Breast epithelium (tissue), 4 donors: ENCODE measurements at regions not wholly inside any gene's neighbourhood (a gene's known extent, or its start where the extent isn't known, plus 50 kb on each side); places are given as distances from the start of the nearest gene placed in this dataset.

ENCODE experiments used
- DNase-seq, 2 donors: peaks; one replicate each; pipeline ENCODE4 v3.0.0-alpha.2; 2019; ENCODE audit warnings: low spot score in 2 of 2
- H3K27ac ChIP-seq, 2 donors: fragments of 200-600 bp; sonication (generic) in 1 of 2; one replicate each; pipeline ENCODE4 v1.5.1; 2016 to 2019; ENCODE audit warnings: mild to moderate bottlenecking in 1 of 2
- H3K27me3 ChIP-seq, 2 donors: fragments of 200-600 bp; sonication (generic) in 1 of 2; one replicate each; pipeline versions ENCODE4 v1.5.1 to v1.6.0; 2017 to 2019; ENCODE audit warnings: control low read depth in 1 of 2, mild to moderate bottlenecking in 1 of 2
- H3K36me3 ChIP-seq: fragments of 200-600 bp; one replicate; pipeline ENCODE4 v1.5.1; 2019
- H3K4me1 ChIP-seq, 2 donors: fragments of 200-600 bp; sonication (generic); one replicate each; pipeline ENCODE4 v1.5.1; 2016 to 2019; ENCODE audit warnings: control low read depth in 1 of 2
- H3K4me3 ChIP-seq, 3 donors: fragments of 200-600 bp; sonication (generic); 1 replicate in 2 of 3; 2 replicates in 1 of 3; pipeline ENCODE4 v1.5.1; 2016 to 2019; ENCODE audit warnings: mild to moderate bottlenecking in 3 of 3, moderate library complexity in 2 of 3
- H3K9me3 ChIP-seq, 2 donors: fragments of 200-600 bp; sonication (generic) in 1 of 2; one replicate each; pipeline ENCODE4 v1.5.1; 2016 to 2019; ENCODE audit warnings: control low read depth in 1 of 2
- CTCF ChIP-seq, 3 donors: fragments of 450-650 bp; IDR thresholded peaks; one replicate each; pipeline ENCODE4 v1.5.1; 2016 to 2017; ENCODE audit warnings: antibody characterized with exemption in 3 of 3, mild to moderate bottlenecking in 3 of 3, moderate library complexity in 3 of 3
- POLR2A ChIP-seq: fragments of 450-650 bp; IDR thresholded peaks from one replicate; pipeline ENCODE4 v1.6.1; 2016; ENCODE audit warnings: antibody characterized with exemption, mild to moderate bottlenecking, moderate library complexity
- POLR2AphosphoS5 ChIP-seq, 3 donors: sonication (generic); formaldehyde crosslinking; IDR thresholded peaks; one replicate each; pipeline ENCODE4 v1.6.1; 2017; ENCODE audit warnings: antibody characterized with exemption in 3 of 3
- intact Hi-C: fragments of 100-400 bp; cut with DNase I; formaldehyde crosslinking; loops from one replicate; pipeline ENCODE4 v1.15.1; 2023; ENCODE audit warnings: low total_unique reads

GRCh38 chr5:68130253-68130652 is 85.3 kb upstream of the PIK3R1 start:
- intact Hi-C loops, result no loop called here
- no peak overlapping the region for H3K27ac ChIP-seq

GRCh38 chr5:68129364-68129763 is 86.2 kb upstream of the PIK3R1 start:
- H3K27ac ChIP-seq, result no peak overlapping the region

More at GRCh38 chr5:68130253-68130652, 85.3 kb upstream of the PIK3R1 start:
- H3K4me3 ChIP-seq, result no peak overlapping the region
- no peaks in the 10 kb centered on the region for H3K9me3 ChIP-seq
- no peak for DNase-seq
- TF ChIP-seq POLR2A (no peak), CTCF (IDR thresholded peaks at IDR 0.05) (no peak)
- no peaks in the 10 kb centered on the region for H3K4me1 ChIP-seq
- H3K27me3 ChIP-seq, result no peaks in the 10 kb centered on the region
- no peaks in the 10 kb centered on the region for H3K36me3 ChIP-seq

GRCh38 chr5:68126886-68127285 is 88.7 kb upstream of the PIK3R1 start:
- Histone ChIP-seq H3K4me3 (no peak overlapping the region), H3K4me1 (no peaks in the 10 kb centered on the region), H3K27me3 (no peaks in the 10 kb centered on the region), H3K9me3 (no peaks in the 10 kb centered on the region), H3K36me3 (no peaks in the 10 kb centered on the region), H3K27ac (peak overlapping the region in 1 of 2 donors; percentile 25)
- intact Hi-C loops, result no loop called here
- TF ChIP-seq CTCF (IDR thresholded peaks at IDR 0.05), result no peak
- TF ChIP-seq POLR2A, result no peak
- no peak for TF ChIP-seq POLR2AphosphoS5 (IDR thresholded peaks at IDR 0.05)
- no peak for DNase-seq

More at GRCh38 chr5:68129364-68129763, 86.2 kb upstream of the PIK3R1 start:
- intact Hi-C loops, result no loop called here
- no peaks in the 10 kb centered on the region for H3K27me3 ChIP-seq
- no peak for DNase-seq
- no peaks in the 10 kb centered on the region for H3K36me3 ChIP-seq
- TF ChIP-seq CTCF (IDR thresholded peaks at IDR 0.05) (no peak), POLR2A (no peak)
- H3K9me3 ChIP-seq, result no peaks in the 10 kb centered on the region
- no peak overlapping the region for H3K4me3 ChIP-seq
- H3K4me1 ChIP-seq, result no peaks in the 10 kb centered on the region

- TF ChIP-seq POLR2A (no peak), POLR2AphosphoS5 (IDR thresholded peaks at IDR 0.05) (no peak), CTCF (IDR thresholded peaks at IDR 0.05) (no peak)
- H3K27me3 ChIP-seq, result no peaks in the 10 kb centered on the region
- H3K36me3 ChIP-seq, result no peaks in the 10 kb centered on the region
- H3K9me3 ChIP-seq, result no peaks in the 10 kb centered on the region
- no peak for DNase-seq
- H3K4me3 ChIP-seq, result no peak overlapping the region
- intact Hi-C loops, result no loop called here
- H3K4me1 ChIP-seq, result no peaks in the 10 kb centered on the region
- no peak overlapping the region for H3K27ac ChIP-seq
Observed at GRCh38 chr5:68122439-68123328, 92.9 kb upstream of the PIK3R1 start.

- no peaks in the 10 kb centered on the region for H3K9me3 ChIP-seq
- H3K36me3 ChIP-seq, result no peaks in the 10 kb centered on the region
- TF ChIP-seq POLR2A, result no peak
- no peak for TF ChIP-seq POLR2AphosphoS5 (IDR thresholded peaks at IDR 0.05)
- no peak for TF ChIP-seq CTCF (IDR thresholded peaks at IDR 0.05)
- H3K4me3 ChIP-seq, result no peak overlapping the region
- H3K27ac ChIP-seq, result no peak overlapping the region
- no peaks in the 10 kb centered on the region for H3K4me1 ChIP-seq
- intact Hi-C loops, result no loop called here
- DNase-seq, result no peak
- H3K27me3 ChIP-seq, result no peaks in the 10 kb centered on the region
Observed at GRCh38 chr5:68116868-68117411, 98.6 kb upstream of the PIK3R1 start.
